K562 (cell line): ENCODE measurements at regions not wholly inside any gene's neighbourhood (a gene's known extent, or its start where the extent isn't known, plus 50 kb on each side); places are given as distances from the start of the nearest gene placed in this dataset.

Source experiments
- CBFA2T3 ChIP-seq: fragments of 450-650 bp; IDR thresholded peaks from 2 replicates; pipeline ENCODE4 v1.6.1; 2017
- CSDE1 ChIP-seq, 2 experiments: fragments of 450-650 bp; IDR thresholded peaks; 2 replicates each; pipeline ENCODE4 v1.6.1; 2016; ENCODE audit warnings: mild to moderate bottlenecking in 1 of 2
- CXXC5 ChIP-seq: fragments of 250-450 bp; sonication (Bioruptor Pico); IDR thresholded peaks from 2 replicates; pipeline ENCODE4 v1.8.0; 2022; ENCODE audit warnings: inconsistent platforms, mild to moderate bottlenecking, moderate library complexity
- ELF2 ChIP-seq: fragments of 250-450 bp; sonication (Bioruptor Pico); IDR thresholded peaks from 2 replicates; pipeline ENCODE4 v1.5.0; 2021; ENCODE audit warnings: mild to moderate bottlenecking
- ESRRA ChIP-seq: fragments of 450-650 bp; IDR thresholded peaks from 2 replicates; pipeline ENCODE4 v1.6.1; 2014; ENCODE audit warnings: low read depth, mild to moderate bottlenecking, moderate library complexity, borderline replicate concordance
- GABPB1 ChIP-seq: sonication (generic); formaldehyde crosslinking; IDR thresholded peaks from 2 replicates; pipeline ENCODE4 v1.8.0; 2022; ENCODE audit warnings: mild to moderate bottlenecking, missing genetic modification reagents
- KLF16 ChIP-seq: IDR thresholded peaks from 2 replicates; pipeline ENCODE4 v1.6.1; 2016; ENCODE audit warnings: antibody characterized with exemption
- MECOM ChIP-seq: fragments of 250-450 bp; sonication (Bioruptor Pico); IDR thresholded peaks from 2 replicates; pipeline ENCODE4 v1.8.0; 2022; ENCODE audit warnings: inconsistent platforms
- MTA1 ChIP-seq: fragments of 450-650 bp; IDR thresholded peaks from 2 replicates; pipeline ENCODE4 v1.6.1; 2017; ENCODE audit warnings: borderline replicate concordance
- NFXL1 ChIP-seq: fragments of 450-650 bp; formaldehyde crosslinking; IDR thresholded peaks from 2 replicates; pipeline ENCODE4 v1.4.0; 2021; ENCODE audit warnings: mild to moderate bottlenecking
- RCOR1 ChIP-seq, 2 experiments: IDR thresholded peaks; 2 replicates each; pipeline ENCODE4 v1.6.1; 2012; ENCODE audit warnings: low read depth in 2 of 2, low read length in 2 of 2, borderline replicate concordance in 1 of 2, improper control_type of control experiment in 1 of 2
- SMAD1 ChIP-seq: fragments of 150-350 bp; IDR thresholded peaks from 2 replicates; pipeline ENCODE4 v1.6.1; 2014; ENCODE audit warnings: low read length, low read depth; ENCODE audit not compliant: partially characterized antibody
- SMAD2 ChIP-seq: fragments of 150-350 bp; IDR thresholded peaks from 2 replicates; pipeline ENCODE4 v1.6.1; 2014; ENCODE audit warnings: low read depth, mild to moderate bottlenecking, low read length
- TBL1XR1 ChIP-seq, 2 experiments: IDR thresholded peaks; 2 replicates each; pipeline ENCODE4 v1.6.1; 2012; ENCODE audit warnings: improper control_type of control experiment in 2 of 2, low read length in 2 of 2, mild to moderate bottlenecking in 1 of 2
- U2AF2 ChIP-seq: fragments of 200-400 bp; formaldehyde crosslinking; optimal IDR thresholded peaks from 2 replicates; pipeline ENCODE3; 2017; ENCODE audit warnings: low read depth, mild to moderate bottlenecking, low read length
- ZNF444 ChIP-seq: fragments of 250-450 bp; sonication (Bioruptor Pico); IDR thresholded peaks from 2 replicates; pipeline ENCODE4 v1.4.0; 2020; ENCODE audit warnings: mild to moderate bottlenecking, moderate library complexity
- ZNF780A ChIP-seq: fragments of 250-450 bp; sonication (Bioruptor Pico); IDR thresholded peaks from 2 replicates; pipeline ENCODE4 v1.5.0; 2021; ENCODE audit warnings: mild to moderate bottlenecking
- TF ChIP-seq, protein P1 (sequence below), 2 experiments: fragments of 200-800 bp in 1 of 2; sonication (Bioruptor generic) in 1 of 2; sonication (generic) in 1 of 2; formaldehyde crosslinking in 1 of 2; IDR thresholded peaks in 1 of 2; conservative IDR thresholded peaks in 1 of 2; 2 replicates each; pipeline versions ENCODE4 v1.5.0 to v1.6.1; 2016 to 2020; ENCODE audit warnings: missing compliant biosample characterization in 1 of 2, missing genetic modification characterization in 1 of 2, missing genetic modification reagents in 1 of 2
- TF ChIP-seq, protein P2 (sequence below): fragments of 250-450 bp; sonication (Bioruptor Pico); IDR thresholded peaks from 2 replicates; pipeline ENCODE4 v1.4.0; 2020; ENCODE audit warnings: mild to moderate bottlenecking, moderate library complexity
- TF ChIP-seq, protein P3 (sequence below): fragments of 250-450 bp; sonication (Bioruptor Pico); IDR thresholded peaks from 2 replicates; pipeline ENCODE4 v1.8.0; 2022; ENCODE audit warnings: moderate library complexity, mild to moderate bottlenecking, inconsistent platforms
- TF ChIP-seq, protein P4 (sequence below): fragments of 250-450 bp; sonication (Bioruptor Pico); IDR thresholded peaks from 2 replicates; pipeline ENCODE4 v1.9.0; 2021; ENCODE audit warnings: mild to moderate bottlenecking
- TF ChIP-seq, protein P5 (sequence below): fragments of 450-650 bp; IDR thresholded peaks from 2 replicates; pipeline ENCODE4 v1.6.1; 2016; ENCODE audit warnings: borderline replicate concordance

DNA sequence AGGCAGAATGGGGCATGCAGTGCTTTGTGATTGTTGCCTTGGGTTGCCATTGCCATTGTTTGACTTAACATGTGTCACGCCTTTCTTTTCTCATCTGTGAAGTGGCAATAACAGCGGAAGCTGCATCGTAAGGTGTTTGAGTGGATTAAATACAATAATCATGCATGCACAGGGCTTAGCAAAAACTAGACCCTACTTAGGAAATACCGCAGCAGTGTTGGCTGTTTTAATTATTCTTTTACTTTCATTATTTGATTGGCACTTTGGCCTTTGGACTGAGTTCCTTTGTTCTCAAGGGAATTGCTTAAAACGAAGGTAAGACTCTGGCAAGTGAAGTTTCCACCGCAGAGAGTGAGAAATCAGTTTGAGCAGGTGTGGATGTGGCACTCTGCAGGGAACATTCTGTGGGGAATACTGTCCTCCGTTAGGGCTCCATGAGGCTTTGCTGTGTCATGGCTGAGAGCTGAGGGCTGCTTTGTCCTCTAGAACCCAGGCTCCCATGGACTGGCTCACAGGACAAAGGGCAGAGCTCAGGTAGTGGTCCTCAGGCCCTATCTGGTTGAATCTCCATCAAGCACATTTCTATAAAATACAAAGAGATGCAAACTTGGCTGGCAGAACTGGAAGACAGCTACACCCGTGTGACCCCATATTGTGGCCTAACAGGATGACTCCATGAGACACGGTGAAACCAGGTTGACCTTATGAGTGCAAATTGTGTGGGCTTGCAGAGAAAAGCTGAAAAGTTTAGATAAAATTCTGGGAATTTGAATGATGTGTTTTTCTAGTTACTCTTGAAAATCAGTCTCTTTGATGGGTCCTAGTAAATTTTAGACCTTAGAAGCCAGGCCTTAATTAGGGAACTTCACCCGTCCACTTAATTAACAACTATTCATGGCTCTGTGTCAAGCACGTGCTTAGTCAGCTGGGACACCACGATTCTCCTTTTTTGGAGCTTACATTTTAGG lies 407.2 kb downstream of the KCNRG start (continued):
- TF ChIP-seq, protein P1, sequence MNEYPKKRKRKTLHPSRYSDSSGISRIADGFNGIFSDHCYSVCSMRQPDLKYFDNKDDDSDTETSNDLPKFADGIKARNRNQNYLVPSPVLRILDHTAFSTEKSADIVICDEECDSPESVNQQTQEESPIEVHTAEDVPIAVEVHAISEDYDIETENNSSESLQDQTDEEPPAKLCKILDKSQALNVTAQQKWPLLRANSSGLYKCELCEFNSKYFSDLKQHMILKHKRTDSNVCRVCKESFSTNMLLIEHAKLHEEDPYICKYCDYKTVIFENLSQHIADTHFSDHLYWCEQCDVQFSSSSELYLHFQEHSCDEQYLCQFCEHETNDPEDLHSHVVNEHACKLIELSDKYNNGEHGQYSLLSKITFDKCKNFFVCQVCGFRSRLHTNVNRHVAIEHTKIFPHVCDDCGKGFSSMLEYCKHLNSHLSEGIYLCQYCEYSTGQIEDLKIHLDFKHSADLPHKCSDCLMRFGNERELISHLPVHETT (CRISPR knock-in tag; conservative IDR thresholded peaks at IDR 0.05 in 1 of 2, IDR thresholded peaks at IDR 0.05 in 1 of 2): no peak
- TF ChIP-seq CBFA2T3 (peak; percentile 75), SMAD1 (no peak), TBL1XR1 (IDR thresholded peaks at IDR 0.05; ENCODE audit: low read length in 2 of 2) (peak in 1 of 2 experiments; percentile 75; a peak in 1 of 4 replicates), CXXC5 (peak; percentile 25), GABPB1 (CRISPR knock-in tag) (no peak), NFXL1 (CRISPR knock-in tag) (no peak), ELF2 (no peak), ESRRA (no peak), CSDE1 (IDR thresholded peaks at IDR 0.05) (no peak), U2AF2 (no peak), SMAD2 (no peak), MTA1 (no peak), MECOM (CRISPR knock-in tag) (no peak), ZNF780A (no peak), RCOR1 (IDR thresholded peaks at IDR 0.05; ENCODE audit: borderline replicate concordance in 1 of 2, low read depth in 2 of 2, low read length in 2 of 2) (no peak), ZNF444 (CRISPR knock-in tag) (no peak), KLF16 (no peak)
- TF ChIP-seq, protein P2, sequence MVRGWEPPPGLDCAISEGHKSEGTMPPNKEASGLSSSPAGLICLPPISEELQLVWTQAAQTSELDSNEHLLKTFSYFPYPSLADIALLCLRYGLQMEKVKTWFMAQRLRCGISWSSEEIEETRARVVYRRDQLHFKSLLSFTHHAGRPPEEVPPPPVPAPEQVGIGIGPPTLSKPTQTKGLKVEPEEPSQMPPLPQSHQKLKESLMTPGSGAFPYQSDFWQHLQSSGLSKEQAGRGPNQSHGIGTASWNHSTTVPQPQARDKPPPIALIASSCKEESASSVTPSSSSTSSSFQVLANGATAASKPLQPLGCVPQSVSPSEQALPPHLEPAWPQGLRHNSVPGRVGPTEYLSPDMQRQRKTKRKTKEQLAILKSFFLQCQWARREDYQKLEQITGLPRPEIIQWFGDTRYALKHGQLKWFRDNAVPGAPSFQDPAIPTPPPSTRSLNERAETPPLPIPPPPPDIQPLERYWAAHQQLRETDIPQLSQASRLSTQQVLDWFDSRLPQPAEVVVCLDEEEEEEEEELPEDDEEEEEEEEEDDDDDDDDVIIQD: no peak
- TF ChIP-seq, protein P3, sequence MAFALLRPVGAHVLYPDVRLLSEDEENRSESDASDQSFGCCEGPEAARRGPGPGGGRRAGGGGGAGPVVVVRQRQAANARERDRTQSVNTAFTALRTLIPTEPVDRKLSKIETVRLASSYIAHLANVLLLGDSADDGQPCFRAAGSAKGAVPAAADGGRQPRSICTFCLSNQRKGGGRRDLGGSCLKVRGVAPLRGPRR (CRISPR knock-in tag): no peak
- TF ChIP-seq, protein P4, sequence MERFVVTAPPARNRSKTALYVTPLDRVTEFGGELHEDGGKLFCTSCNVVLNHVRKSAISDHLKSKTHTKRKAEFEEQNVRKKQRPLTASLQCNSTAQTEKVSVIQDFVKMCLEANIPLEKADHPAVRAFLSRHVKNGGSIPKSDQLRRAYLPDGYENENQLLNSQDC (CRISPR knock-in tag): no peak
- TF ChIP-seq, protein P5, sequence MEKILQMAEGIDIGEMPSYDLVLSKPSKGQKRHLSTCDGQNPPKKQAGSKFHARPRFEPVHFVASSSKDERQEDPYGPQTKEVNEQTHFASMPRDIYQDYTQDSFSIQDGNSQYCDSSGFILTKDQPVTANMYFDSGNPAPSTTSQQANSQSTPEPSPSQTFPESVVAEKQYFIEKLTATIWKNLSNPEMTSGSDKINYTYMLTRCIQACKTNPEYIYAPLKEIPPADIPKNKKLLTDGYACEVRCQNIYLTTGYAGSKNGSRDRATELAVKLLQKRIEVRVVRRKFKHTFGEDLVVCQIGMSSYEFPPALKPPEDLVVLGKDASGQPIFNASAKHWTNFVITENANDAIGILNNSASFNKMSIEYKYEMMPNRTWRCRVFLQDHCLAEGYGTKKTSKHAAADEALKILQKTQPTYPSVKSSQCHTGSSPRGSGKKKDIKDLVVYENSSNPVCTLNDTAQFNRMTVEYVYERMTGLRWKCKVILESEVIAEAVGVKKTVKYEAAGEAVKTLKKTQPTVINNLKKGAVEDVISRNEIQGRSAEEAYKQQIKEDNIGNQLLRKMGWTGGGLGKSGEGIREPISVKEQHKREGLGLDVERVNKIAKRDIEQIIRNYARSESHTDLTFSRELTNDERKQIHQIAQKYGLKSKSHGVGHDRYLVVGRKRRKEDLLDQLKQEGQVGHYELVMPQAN: no peak
